Endothelial cell of umbilical vein (primary cell): ENCODE measurements at regions not wholly inside any gene's neighbourhood (a gene's known extent, or its start where the extent isn't known, plus 50 kb on each side); places are given as distances from the start of the nearest gene placed in this dataset.

Experiments used
- BruUV-seq: library from RNA; stranded (reverse); fragments of 400-500 nt; replicated peaks from 2 replicates; lab custom pipeline; 2021; lab: Mats Ljungman, UMichigan
- CTCF ChIA-PET: fragments of 300-600, 350-600 bp; sonication (Branson Sonifier 250); formaldehyde crosslinking; loops from one replicate; lab custom pipeline; 2021; ENCODE audit warnings: antibody characterized with exemption, inconsistent platforms; lab: Charles Lee
- POLR2A ChIA-PET: fragments of 300-600, 350-600 bp; sonication (Branson Sonifier 250); formaldehyde crosslinking; loops from one replicate; lab custom pipeline; 2021; ENCODE audit warnings: antibody characterized with exemption, inconsistent platforms; lab: Charles Lee
- DNase-seq: peaks from one replicate; pipeline ENCODE4 v3.0.0-alpha.2; 2011; ENCODE audit warnings: low read depth, low spot score
- FAIRE-seq: peaks from 2 replicates; lab custom pipeline; 2011; peaks lifted over from hg19 to GRCh38; lab: Jason Lieb, UNC
- H2AFZ ChIP-seq: 2 replicates; pipeline ENCODE4 v1.6.0; 2012; ENCODE audit warnings: low read depth, low read length, control low read depth, inconsistent platforms
- H3K27ac ChIP-seq: 2 replicates; pipeline ENCODE4 v1.5.1; 2011; ENCODE audit warnings: low read depth, mild to moderate bottlenecking, control low read depth, low read length, moderate library complexity; ENCODE audit not compliant: insufficient read depth
- H3K27me3 ChIP-seq, 2 experiments: 2 replicates each; pipeline versions ENCODE4 v1.6.0 to v1.6.1; 2011; ENCODE audit warnings: low read length in 2 of 2, mixed read lengths in 1 of 2; ENCODE audit not compliant: control insufficient read depth in 2 of 2, insufficient read depth in 2 of 2
- H3K36me3 ChIP-seq, 2 experiments: 2 replicates in 1 of 2; 3 replicates in 1 of 2; pipeline ENCODE4 v1.5.1; 2011; ENCODE audit warnings: low read length in 2 of 2, mild to moderate bottlenecking in 1 of 2, moderate library complexity in 1 of 2; ENCODE audit not compliant: control insufficient read depth in 2 of 2, insufficient read depth in 2 of 2; ENCODE audit errors: extremely low read depth in 1 of 2
- H3K4me1 ChIP-seq: 3 replicates; pipeline ENCODE4 v1.5.1; 2011; ENCODE audit warnings: mild to moderate bottlenecking, low read length; ENCODE audit not compliant: control insufficient read depth, insufficient read depth; ENCODE audit errors: extremely low read depth
- H3K4me2 ChIP-seq: 2 replicates; pipeline ENCODE4 v1.6.1; 2011; ENCODE audit warnings: low read length, control low read depth, mixed read lengths; ENCODE audit not compliant: insufficient read depth
- H3K4me3 ChIP-seq, 3 experiments: fragments of 200-600 bp in 1 of 3; sonication (generic), shearing (Covaris generic) in 1 of 3; replicated peaks in 1 of 3; 2 replicates each; pipeline ENCODE4 v1.5.1; 2011 to 2016; ENCODE audit warnings: control low read depth in 3 of 3, low read length in 3 of 3, mild to moderate bottlenecking in 2 of 3, inconsistent platforms in 1 of 3, low read depth in 1 of 3, moderate library complexity in 1 of 3; ENCODE audit not compliant: insufficient read depth in 1 of 3
- H3K79me2 ChIP-seq: 2 replicates; pipeline ENCODE4 v1.6.0; 2012; ENCODE audit warnings: low read length, inconsistent platforms; ENCODE audit not compliant: control insufficient read depth, insufficient read depth
- H3K9ac ChIP-seq: replicated peaks from 2 replicates; pipeline ENCODE3; 2011; ENCODE audit warnings: low read length, control low read depth; ENCODE audit not compliant: insufficient read depth; ENCODE audit errors: extremely low read depth
- H3K9me1 ChIP-seq: replicated peaks from 3 replicates; pipeline ENCODE4 v1.6.0; 2011; ENCODE audit warnings: mild to moderate bottlenecking, low read length; ENCODE audit not compliant: control insufficient read depth, insufficient read depth; ENCODE audit errors: extremely low read depth
- H3K9me3 ChIP-seq: replicated peaks from 2 replicates; pipeline ENCODE4 v1.5.1; 2012; ENCODE audit warnings: low read length, inconsistent platforms; ENCODE audit not compliant: control insufficient read depth, insufficient read depth
- H4K20me1 ChIP-seq: replicated peaks from 2 replicates; pipeline ENCODE3; 2011; ENCODE audit warnings: mild to moderate bottlenecking, low read length; ENCODE audit not compliant: control insufficient read depth, insufficient read depth; ENCODE audit errors: extremely low read depth
- EZH2 ChIP-seq: IDR thresholded peaks from 2 replicates; pipeline ENCODE4 v1.6.1; 2012; ENCODE audit warnings: borderline replicate concordance, low read depth, mild to moderate bottlenecking, moderate library complexity, low read length, inconsistent platforms; ENCODE audit not compliant: severe bottlenecking
- FOS ChIP-seq: IDR thresholded peaks from 2 replicates; pipeline ENCODE4 v1.6.1; 2011; ENCODE audit warnings: mild to moderate bottlenecking, low read length, moderate library complexity, borderline replicate concordance; ENCODE audit not compliant: insufficient read depth
- GATA2 ChIP-seq: IDR thresholded peaks from 2 replicates; pipeline ENCODE4 v1.7.0; 2011; ENCODE audit warnings: low read depth, mild to moderate bottlenecking, moderate library complexity, mixed read lengths, low read length; ENCODE audit not compliant: insufficient read length, insufficient read depth
- JUN ChIP-seq: IDR thresholded peaks from 2 replicates; pipeline ENCODE4 v1.6.1; 2011; ENCODE audit warnings: borderline replicate concordance, low read depth; ENCODE audit not compliant: insufficient read length, insufficient read depth
- MAX ChIP-seq: IDR thresholded peaks from 2 replicates; pipeline ENCODE4 v1.6.1; 2011; ENCODE audit not compliant: insufficient read depth, insufficient read length
- MYC ChIP-seq: IDR thresholded peaks from one replicate; pipeline ENCODE4 v1.6.1; 2011; ENCODE audit warnings: mild to moderate bottlenecking, low read depth, low read length
- POLR2A ChIP-seq: IDR thresholded peaks from 2 replicates; pipeline ENCODE4 v1.6.1; 2012; ENCODE audit warnings: low read depth, mild to moderate bottlenecking, control low read depth, low read length
- dilution Hi-C: fragments of 300-500 bp; cut with MboI; formaldehyde crosslinking; loops from one replicate; pipeline ENCODE4 v1.15.0; 2019; ENCODE audit warnings: low sequenced_read_pairs; ENCODE audit not compliant: extremely low pct_ligation_motif_present
- intact Hi-C: fragments of 100-400 bp; cut with micrococcal nuclease; formaldehyde crosslinking; loops from one replicate; pipeline ENCODE4 v1.10.0; 2022
- TF ChIP-seq, protein P1 (sequence below), 2 donors: IDR thresholded peaks; 1 replicate in 1 of 2; 2 replicates in 1 of 2; pipeline ENCODE4 v1.5.1; 2011; ENCODE audit warnings: low read length in 2 of 2, mild to moderate bottlenecking in 2 of 2, moderate library complexity in 2 of 2, control low read depth in 1 of 2, inconsistent platforms in 1 of 2, low read depth in 1 of 2; ENCODE audit not compliant: insufficient read depth in 1 of 2; ENCODE audit errors: extremely low read depth in 1 of 2

DNA sequence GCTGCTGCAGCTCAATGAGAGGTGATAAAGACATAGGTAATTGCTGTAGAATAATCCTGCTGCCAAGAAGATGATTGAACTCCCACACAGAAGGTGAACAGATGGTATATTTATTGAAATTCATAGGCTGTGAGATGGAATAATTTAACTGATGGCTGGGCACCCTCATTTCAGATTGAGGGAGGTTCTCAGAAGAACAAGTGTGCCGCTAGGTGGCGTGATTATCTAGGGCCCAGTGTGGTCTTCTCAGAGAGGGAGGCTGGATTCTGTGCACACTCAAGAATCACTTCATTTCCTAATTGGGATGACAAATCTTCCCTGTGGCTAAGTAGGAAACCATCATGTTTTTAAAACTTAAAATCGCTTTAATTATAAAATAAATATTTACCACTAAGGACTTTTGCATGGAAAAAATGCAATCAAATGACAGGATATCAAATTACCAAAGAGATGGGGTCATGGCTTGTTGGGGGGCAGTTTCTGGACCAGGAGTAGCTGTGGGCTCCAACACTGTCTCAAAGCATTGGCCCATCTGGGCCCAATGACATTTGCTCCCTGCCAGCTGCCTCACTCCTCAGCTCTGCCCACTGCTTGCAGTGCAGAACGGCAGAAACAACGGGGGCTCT lies 132.3 kb downstream of the SNAPC1 start:
- peaks cover 2 to 18% of the 10 kb centered on the region in 2 experiments for H3K27me3 ChIP-seq
- H4K20me1 ChIP-seq: no peaks in the 10 kb centered on the region
- H3K36me3 ChIP-seq: no peaks in the 10 kb centered on the region
- H3K9me1 ChIP-seq: no peaks in the 10 kb centered on the region
- dilution Hi-C loops (no loop called here), intact Hi-C loops (loop anchor here (1.0 to 5.0 kb wide), 2 partner anchors 233 to 432 kb away; no protein-coding TSS in a partner anchor)
- ChIA-PET POLR2A (no interaction called here), CTCF (interaction anchor here (1.0 to 3.6 kb wide), 8 partner anchors 9 to 232 kb away, joined by 3 to 77 read pairs (median 4); no protein-coding TSS in a partner anchor)
- H3K9me3 ChIP-seq: no peaks in the 10 kb centered on the region
- no peak overlapping the region for H3K9ac ChIP-seq
- peak; percentile 51 for DNase-seq
- no peak overlapping the region for H3K4me3 ChIP-seq
- H3K79me2 ChIP-seq: no peaks in the 10 kb centered on the region
- H2AFZ ChIP-seq: no peak overlapping the region
- H3K4me1 ChIP-seq: no peaks in the 10 kb centered on the region
- FAIRE-seq: peak; percentile 74
- no peak for TF ChIP-seq EZH2
- TF ChIP-seq, protein P1, sequence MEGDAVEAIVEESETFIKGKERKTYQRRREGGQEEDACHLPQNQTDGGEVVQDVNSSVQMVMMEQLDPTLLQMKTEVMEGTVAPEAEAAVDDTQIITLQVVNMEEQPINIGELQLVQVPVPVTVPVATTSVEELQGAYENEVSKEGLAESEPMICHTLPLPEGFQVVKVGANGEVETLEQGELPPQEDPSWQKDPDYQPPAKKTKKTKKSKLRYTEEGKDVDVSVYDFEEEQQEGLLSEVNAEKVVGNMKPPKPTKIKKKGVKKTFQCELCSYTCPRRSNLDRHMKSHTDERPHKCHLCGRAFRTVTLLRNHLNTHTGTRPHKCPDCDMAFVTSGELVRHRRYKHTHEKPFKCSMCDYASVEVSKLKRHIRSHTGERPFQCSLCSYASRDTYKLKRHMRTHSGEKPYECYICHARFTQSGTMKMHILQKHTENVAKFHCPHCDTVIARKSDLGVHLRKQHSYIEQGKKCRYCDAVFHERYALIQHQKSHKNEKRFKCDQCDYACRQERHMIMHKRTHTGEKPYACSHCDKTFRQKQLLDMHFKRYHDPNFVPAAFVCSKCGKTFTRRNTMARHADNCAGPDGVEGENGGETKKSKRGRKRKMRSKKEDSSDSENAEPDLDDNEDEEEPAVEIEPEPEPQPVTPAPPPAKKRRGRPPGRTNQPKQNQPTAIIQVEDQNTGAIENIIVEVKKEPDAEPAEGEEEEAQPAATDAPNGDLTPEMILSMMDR (IDR thresholded peaks at IDR 0.05; ENCODE audit: extremely low read depth in 1 of 2, insufficient read depth in 1 of 2, low read depth in 1 of 2, low read length in 2 of 2): peak; percentile 70 to 74
- no TSS peak for BruUV-seq
- no peak overlapping the region for H3K4me2 ChIP-seq
- no peak overlapping the region for H3K27ac ChIP-seq

DNA sequence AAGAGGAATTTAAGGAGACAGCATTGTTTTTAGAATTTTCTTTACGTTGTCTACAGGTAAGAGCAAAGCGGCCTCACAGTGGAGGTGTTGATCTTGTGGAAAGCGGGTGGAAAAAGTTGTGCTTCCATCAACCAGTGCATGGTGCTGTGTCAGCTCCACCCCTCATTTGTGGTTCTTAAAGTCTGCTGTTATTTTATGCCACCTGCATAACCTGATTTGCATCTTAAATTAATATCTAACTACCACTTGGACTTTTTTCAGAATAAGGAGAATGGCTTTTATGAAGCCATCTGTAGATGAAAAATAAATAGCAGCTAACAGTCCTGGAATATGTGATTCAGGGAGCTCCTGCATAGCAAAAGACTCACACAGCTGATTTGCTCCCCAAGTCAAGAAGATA lies 135.1 kb downstream of the SNAPC1 start:
- TF ChIP-seq GATA2 (no peak), JUN (no peak), POLR2A (no peak), FOS (no peak), MYC (no peak), MAX (no peak)
- TF ChIP-seq, protein P1 (IDR thresholded peaks at IDR 0.05; ENCODE audit: extremely low read depth in 1 of 2, insufficient read depth in 1 of 2, low read depth in 1 of 2, low read length in 2 of 2): no peak
- no peak overlapping the region for H3K9ac ChIP-seq
- H3K79me2 ChIP-seq: no peaks in the 10 kb centered on the region
- dilution Hi-C loops (no loop called here), intact Hi-C loops (no loop called here)
- H3K4me2 ChIP-seq: no peak overlapping the region
- no peak for FAIRE-seq
- DNase-seq: no peak
- H2AFZ ChIP-seq: no peak overlapping the region
- H3K27me3 ChIP-seq: peaks cover 2 to 9% of the 10 kb centered on the region in 2 experiments
- POLR2A ChIA-PET: interaction anchor here (0.6 kb wide), 1 partner anchor 904 kb away, joined by 6 read pairs; no protein-coding TSS in a partner anchor
- H4K20me1 ChIP-seq: no peaks in the 10 kb centered on the region
- no peaks in the 10 kb centered on the region for H3K9me3 ChIP-seq
- no peaks in the 10 kb centered on the region for H3K9me1 ChIP-seq
- no peak overlapping the region for H3K4me3 ChIP-seq
- no peaks in the 10 kb centered on the region for H3K36me3 ChIP-seq
- no peak overlapping the region for H3K27ac ChIP-seq
- CTCF ChIA-PET: interaction anchor here (1.5 kb wide), 1 partner anchor 229 kb away, joined by 10 read pairs; no protein-coding TSS in a partner anchor
- no peaks in the 10 kb centered on the region for H3K4me1 ChIP-seq
- BruUV-seq: no TSS peak
